CMK (cell line): ENCODE measurements at regions not wholly inside any gene's neighbourhood (a gene's known extent, or its start where the extent isn't known, plus 50 kb on each side); places are given as distances from the start of the nearest gene placed in this dataset.

Experiments
- DNase-seq: peaks from one replicate; pipeline ENCODE4 v3.0.0-alpha.2; 2010; ENCODE audit warnings: low read depth

GRCh38 chr3:106175276-106175675 is 306.5 kb upstream of the CBLB start:
- DNase-seq, result no peak

GRCh38 chr3:106176734-106177133 is 307.9 kb upstream of the CBLB start:
- no peak for DNase-seq

- no peak for DNase-seq
Measured at GRCh38 chr3:106182950-106183511, 314.2 kb upstream of the CBLB start.

- no peak for DNase-seq
Measured at GRCh38 chr3:106183762-106184391, 315.1 kb upstream of the CBLB start.

GRCh38 chr3:106184540-106185457 is 316.0 kb upstream of the CBLB start:
- DNase-seq, result no peak

GRCh38 chr3:106185949-106186348 is 317.1 kb upstream of the CBLB start:
- no peak for DNase-seq

- no peak for DNase-seq
Measured at GRCh38 chr3:106190296-106190695, 321.5 kb upstream of the CBLB start.

GRCh38 chr3:106191211-106191610 is 322.4 kb upstream of the CBLB start:
- no peak for DNase-seq

GRCh38 chr3:106191913-106192312 is 323.1 kb upstream of the CBLB start:
- DNase-seq, result no peak

GRCh38 chr3:106193876-106194275 is 325.1 kb upstream of the CBLB start:
- no peak for DNase-seq

- DNase-seq, result no peak
Measured at GRCh38 chr3:106194726-106195125, 325.9 kb upstream of the CBLB start.

- peak; percentile 41 for DNase-seq
Measured at GRCh38 chr3:106197532-106198194, 328.9 kb upstream of the CBLB start.

- no peak for DNase-seq
Measured at GRCh38 chr3:106204160-106204868, 335.5 kb upstream of the CBLB start.

- no peak for DNase-seq
Measured at GRCh38 chr3:106206146-106206545, 337.3 kb upstream of the CBLB start.

- DNase-seq, result no peak
Measured at GRCh38 chr3:106206613-106207012, 337.8 kb upstream of the CBLB start.

- no peak for DNase-seq
Measured at GRCh38 chr3:106208251-106208650, 339.4 kb upstream of the CBLB start.

- DNase-seq, result no peak
Measured at GRCh38 chr3:106208967-106209366, 340.2 kb upstream of the CBLB start.

- no peak for DNase-seq
Measured at GRCh38 chr3:106209482-106209881, 340.7 kb upstream of the CBLB start.

GRCh38 chr3:106210923-106211322 is 342.1 kb upstream of the CBLB start:
- DNase-seq, result no peak

- DNase-seq, result no peak
Measured at GRCh38 chr3:106212665-106213222, 343.9 kb upstream of the CBLB start.

GRCh38 chr3:106213954-106214353 is 345.1 kb upstream of the CBLB start:
- no peak for DNase-seq

- no peak for DNase-seq
Measured at GRCh38 chr3:106214641-106215040, 345.8 kb upstream of the CBLB start.
